HG02798 (cell line): ENCODE measurements at regions not wholly inside any gene's neighbourhood (a gene's known extent, or its start where the extent isn't known, plus 50 kb on each side); places are given as distances from the start of the nearest gene placed in this dataset.

Experiments used
- ATAC-seq: cut with Tn5 transposase; IDR thresholded peaks from one replicate; pipeline ENCODE4 v1.9.1; 2021; ENCODE audit warnings: mild to moderate bottlenecking; ENCODE audit not compliant: unreplicated experiment, poor library complexity

GRCh38 chr3:25064681-25065080, 363.4 kb upstream of the RARB start:
- no peak for ATAC-seq

- ATAC-seq: no peak
Measured at GRCh38 chr3:25069970-25070369, 358.1 kb upstream of the RARB start.

- ATAC-seq: no peak
Measured at GRCh38 chr3:25071846-25072245, 356.2 kb upstream of the RARB start.

GRCh38 chr3:25073423-25073822, 354.6 kb upstream of the RARB start:
- ATAC-seq: no peak

- no peak for ATAC-seq
Measured at GRCh38 chr3:25074149-25074548, 353.9 kb upstream of the RARB start.

DNA sequence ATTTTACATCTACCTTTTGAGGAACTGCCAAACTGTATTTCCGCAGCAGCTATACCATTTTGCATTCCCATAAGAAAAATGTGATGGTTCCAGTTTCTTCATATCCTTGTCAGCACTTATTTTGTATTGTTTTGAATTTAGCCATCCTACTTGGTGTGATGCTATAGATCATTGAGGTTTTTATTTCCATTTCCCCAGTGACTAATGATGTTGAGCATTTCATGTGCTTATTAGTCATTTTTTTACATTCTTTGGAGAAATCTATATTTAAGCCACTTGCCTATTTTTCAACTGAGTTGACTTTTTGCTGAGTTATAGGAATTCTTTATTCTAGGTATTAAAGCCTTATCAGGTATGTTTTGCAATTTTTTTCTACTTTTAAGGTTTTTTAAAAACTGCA, 347.6 kb upstream of the RARB start:
- ATAC-seq: no peak

GRCh38 chr3:25084016-25084415, 344.0 kb upstream of the RARB start:
- no peak for ATAC-seq

DNA sequence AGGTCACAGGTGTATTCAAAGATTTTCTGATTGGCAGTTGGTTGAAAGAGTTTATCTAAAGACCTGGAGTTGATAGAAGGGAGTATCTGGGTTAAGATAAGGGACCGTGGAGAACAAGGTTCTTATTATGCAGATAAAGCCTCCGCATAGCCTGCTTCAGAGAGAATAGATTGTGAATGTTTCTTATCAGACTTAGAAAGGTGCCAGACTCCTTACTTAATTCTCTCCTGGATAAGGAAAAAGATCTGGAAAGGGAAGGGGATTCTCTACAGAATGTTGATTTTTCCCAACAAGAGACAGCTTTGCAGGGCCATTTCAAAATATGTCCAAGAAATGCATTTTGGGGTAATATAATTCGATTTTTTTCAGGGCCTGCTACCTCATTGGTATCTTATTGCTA, 341.3 kb upstream of the RARB start:
- no peak for ATAC-seq

DNA sequence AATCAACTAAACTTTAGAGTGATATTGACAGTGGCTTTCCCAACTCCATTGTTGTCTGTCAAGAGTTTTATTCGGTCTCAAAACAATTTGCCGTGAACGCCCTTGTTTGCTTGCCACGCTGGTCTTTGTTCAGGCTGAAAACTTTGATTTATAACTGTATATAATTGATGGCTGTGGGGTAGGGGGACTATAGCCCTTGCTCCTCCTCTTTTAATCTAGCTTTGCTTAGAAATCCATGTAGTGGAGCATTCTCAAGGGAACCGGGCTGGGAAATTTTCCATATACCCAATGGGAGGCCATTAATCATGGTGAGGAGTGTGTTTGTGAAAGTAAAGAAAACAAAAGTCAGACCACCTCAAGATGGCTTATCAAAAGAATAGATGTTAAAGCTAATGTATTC, 339.8 kb upstream of the RARB start:
- ATAC-seq: no peak

- ATAC-seq: no peak
Measured at GRCh38 chr3:25090698-25091453, 337.2 kb upstream of the RARB start.

DNA sequence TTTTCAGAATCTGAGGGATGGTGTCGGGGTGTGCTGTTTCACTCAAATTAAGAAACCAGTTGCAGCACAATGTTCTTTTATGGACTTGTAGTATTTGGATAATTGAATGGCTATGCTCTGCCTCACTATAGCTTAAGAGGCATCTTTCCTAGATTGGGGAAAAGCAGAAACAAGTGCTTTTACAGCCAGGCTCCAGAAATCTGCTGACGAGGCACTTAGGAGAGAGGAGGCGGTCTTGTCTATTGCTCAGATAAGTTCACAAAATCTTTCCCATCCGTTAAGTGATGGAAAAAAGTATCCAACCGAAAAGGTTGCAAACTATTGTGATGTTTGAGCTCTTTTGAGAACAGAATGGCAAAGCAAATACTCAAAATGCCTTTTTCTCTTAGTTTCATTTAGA, 336.1 kb upstream of the RARB start:
- ATAC-seq: no peak

GRCh38 chr3:25094932-25095685, 333.0 kb upstream of the RARB start:
- ATAC-seq: no peak

DNA sequence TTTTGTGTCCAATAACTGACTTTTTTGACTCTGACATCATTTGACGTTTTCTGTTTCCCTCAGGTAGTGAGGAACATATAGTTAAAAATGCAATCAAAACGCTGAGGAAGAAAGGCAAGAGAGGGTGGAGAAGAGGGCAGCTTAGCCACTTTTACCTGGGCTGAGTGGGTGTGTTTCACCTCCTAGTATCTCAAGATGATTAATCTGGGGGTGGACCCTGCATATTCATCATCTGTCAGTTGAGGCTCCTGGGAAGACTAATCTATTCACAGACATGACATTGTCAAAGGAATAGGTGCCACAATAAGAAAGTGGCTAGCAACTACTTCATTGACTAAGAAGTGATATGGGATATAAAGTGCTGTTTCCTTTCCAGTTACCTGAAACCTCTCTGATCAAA, 331.5 kb upstream of the RARB start:
- no peak for ATAC-seq

- no peak for ATAC-seq
Measured at GRCh38 chr3:25097023-25097422, 331.0 kb upstream of the RARB start.

DNA sequence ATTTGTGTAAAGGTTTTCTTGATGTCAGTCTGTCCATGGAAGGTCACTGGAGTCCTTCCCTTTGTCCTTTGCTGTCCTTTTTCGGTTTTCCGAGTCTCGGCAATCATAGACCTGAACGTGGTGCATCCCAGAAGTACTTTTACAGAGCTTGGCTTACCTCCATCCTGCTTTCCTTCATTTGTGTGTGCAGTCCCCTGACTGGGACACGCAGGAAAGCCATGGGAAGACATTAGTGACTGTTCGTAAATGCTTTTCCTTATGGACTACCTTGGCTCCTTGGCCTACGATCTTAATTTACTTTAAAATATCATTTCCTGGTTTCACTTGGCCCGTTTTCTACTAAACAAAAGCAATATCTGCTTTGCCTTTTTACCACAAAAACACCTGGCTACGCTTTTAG, 328.4 kb upstream of the RARB start:
- no peak for ATAC-seq

- no peak for ATAC-seq
Measured at GRCh38 chr3:25103391-25103790, 324.7 kb upstream of the RARB start.

GRCh38 chr3:25107918-25108617, 320.0 kb upstream of the RARB start:
- ATAC-seq: no peak

DNA sequence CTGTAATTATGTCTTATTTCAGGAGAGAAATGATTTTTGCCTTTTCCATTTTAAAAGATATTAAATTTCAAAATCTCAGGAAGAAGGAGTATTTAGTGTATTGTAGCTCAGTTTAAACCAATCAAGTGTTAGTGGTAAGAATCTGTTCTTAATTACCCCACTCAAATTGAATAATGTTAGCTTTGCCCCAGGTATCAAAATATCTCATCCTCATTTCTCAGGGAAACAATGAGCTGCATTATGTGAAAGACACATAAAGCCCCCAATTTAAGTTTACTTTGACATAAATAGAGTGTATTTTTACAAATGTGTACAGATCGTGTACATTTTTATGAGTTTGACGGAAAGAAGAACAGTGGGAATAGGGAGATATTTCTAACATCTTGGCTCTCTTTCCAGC, 317.4 kb upstream of the RARB start:
- no peak for ATAC-seq

GRCh38 chr3:25113891-25114290, 314.2 kb upstream of the RARB start:
- no peak for ATAC-seq

- ATAC-seq: no peak
Measured at GRCh38 chr3:25114532-25114931, 313.5 kb upstream of the RARB start.

DNA sequence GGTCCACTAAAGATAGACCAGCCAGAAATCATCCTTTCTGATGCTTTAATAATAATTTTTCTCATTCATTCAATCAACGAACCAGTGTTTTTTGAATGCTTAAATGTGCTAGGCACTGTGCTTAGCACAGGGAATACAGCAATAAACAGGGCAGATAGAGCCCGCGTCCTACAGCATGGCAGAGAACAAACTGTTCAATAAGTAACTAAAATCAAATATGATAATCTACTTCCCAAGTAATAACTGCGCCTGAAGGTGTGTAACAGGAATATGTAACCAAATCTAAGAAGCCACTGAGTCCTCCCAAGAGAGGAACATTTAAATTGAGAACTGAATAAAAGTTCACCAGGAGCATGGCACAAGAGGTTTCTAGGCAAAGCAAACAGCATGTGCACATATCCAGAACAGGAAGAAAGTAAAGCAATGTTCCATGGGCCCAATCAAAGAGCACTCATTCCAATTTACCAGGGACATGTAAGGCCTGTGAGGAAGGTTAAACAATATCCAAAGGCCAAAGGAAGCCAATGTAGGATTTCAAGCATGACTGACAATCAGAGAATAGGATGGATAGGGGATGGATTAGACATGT, 311.0 kb upstream of the RARB start:
- ATAC-seq: no peak
